HepG2 (cell line): ENCODE measurements at regions not wholly inside any gene's neighbourhood (a gene's known extent, or its start where the extent isn't known, plus 50 kb on each side); places are given as distances from the start of the nearest gene placed in this dataset.

ENCODE experiments used
- FOXK2 ChIP-seq: fragments of 450-650 bp; IDR thresholded peaks from 2 replicates; pipeline ENCODE4 v1.6.1; 2016
- GMEB1 ChIP-seq: sonication (generic); formaldehyde crosslinking; IDR thresholded peaks from 2 replicates; pipeline ENCODE4 v1.5.1; 2020; ENCODE audit warnings: missing genetic modification reagents, mild to moderate bottlenecking, borderline replicate concordance
- GPN1 ChIP-seq: sonication (generic); formaldehyde crosslinking; IDR thresholded peaks from 2 replicates; pipeline ENCODE4 v1.5.1; 2020; ENCODE audit warnings: missing genetic modification reagents, borderline replicate concordance
- HNRNPLL ChIP-seq: fragments of 200-400 bp; formaldehyde crosslinking; IDR thresholded peaks from 2 replicates; pipeline ENCODE4 v1.6.1; 2017; ENCODE audit warnings: mild to moderate bottlenecking, low read depth, low read length; ENCODE audit not compliant: poor library complexity, severe bottlenecking
- HOMEZ ChIP-seq: IDR thresholded peaks from 2 replicates; pipeline ENCODE4 v1.6.1; 2016; ENCODE audit warnings: low read depth
- HOXD1 ChIP-seq: sonication (generic); formaldehyde crosslinking; IDR thresholded peaks from 2 replicates; pipeline ENCODE4 v1.5.0; 2020; ENCODE audit warnings: missing genetic modification reagents
- ISX ChIP-seq: sonication (generic); formaldehyde crosslinking; conservative IDR thresholded peaks from 2 replicates; pipeline ENCODE4 v1.5.0; 2020; ENCODE audit warnings: missing genetic modification reagents
- JUND ChIP-seq: sonication (generic); formaldehyde crosslinking; IDR thresholded peaks from 2 replicates; pipeline ENCODE4 v1.8.0; 2022; ENCODE audit warnings: mild to moderate bottlenecking, missing genetic modification reagents
- MTA1 ChIP-seq: sonication (generic); formaldehyde crosslinking; IDR thresholded peaks from 2 replicates; pipeline ENCODE4 v1.4.0; 2020; ENCODE audit warnings: missing genetic modification reagents, mild to moderate bottlenecking, borderline replicate concordance
- NFKBIZ ChIP-seq: IDR thresholded peaks from 2 replicates; pipeline ENCODE4 v1.6.1; 2018; ENCODE audit warnings: missing genetic modification reagents, missing compliant biosample characterization
- SIX4 ChIP-seq: sonication (generic); formaldehyde crosslinking; IDR thresholded peaks from 2 replicates; pipeline ENCODE4 v1.4.0; 2020; ENCODE audit warnings: missing genetic modification reagents
- THYN1 ChIP-seq: sonication (generic); formaldehyde crosslinking; IDR thresholded peaks from 2 replicates; pipeline ENCODE4 v1.8.1; 2023; ENCODE audit warnings: low read depth, mild to moderate bottlenecking, moderate library complexity, missing genetic modification reagents, borderline replicate concordance
- TOE1 ChIP-seq: sonication (generic); formaldehyde crosslinking; IDR thresholded peaks from 2 replicates; pipeline ENCODE4 v1.4.0; 2020; ENCODE audit warnings: mild to moderate bottlenecking, missing genetic modification reagents
- ZBTB2 ChIP-seq: sonication (generic); formaldehyde crosslinking; IDR thresholded peaks from 2 replicates; pipeline ENCODE4 v1.8.0; 2022; ENCODE audit warnings: low read depth, missing genetic modification reagents
- ZBTB21 ChIP-seq: sonication (generic); formaldehyde crosslinking; IDR thresholded peaks from 2 replicates; pipeline ENCODE4 v1.4.0; 2020; ENCODE audit warnings: missing genetic modification reagents
- ZFP1 ChIP-seq: IDR thresholded peaks from 2 replicates; pipeline ENCODE4 v1.6.1; 2016
- ZFP82 ChIP-seq: sonication (generic); formaldehyde crosslinking; IDR thresholded peaks from 2 replicates; pipeline ENCODE4 v1.5.1; 2020; ENCODE audit warnings: mild to moderate bottlenecking, missing genetic modification reagents, borderline replicate concordance
- ZNF253 ChIP-seq: sonication (generic); formaldehyde crosslinking; IDR thresholded peaks from 2 replicates; pipeline ENCODE4 v1.8.0; 2022; ENCODE audit warnings: mild to moderate bottlenecking, missing genetic modification reagents, borderline replicate concordance
- ZNF570 ChIP-seq: sonication (generic); formaldehyde crosslinking; IDR thresholded peaks from 2 replicates; pipeline ENCODE4 v1.4.0; 2020; ENCODE audit warnings: mild to moderate bottlenecking, missing genetic modification reagents, borderline replicate concordance
- TF ChIP-seq, protein P1 (sequence below): sonication (generic); formaldehyde crosslinking; IDR thresholded peaks from 2 replicates; pipeline ENCODE4 v1.4.0; 2020; ENCODE audit warnings: missing genetic modification reagents, borderline replicate concordance

- TF ChIP-seq NFKBIZ (CRISPR knock-in tag) (no peak; the same call in none of the 2 replicates), ISX (no peak), ZFP1 (CRISPR knock-in tag) (peak; percentile 51; the same call in 1 of the 2 replicates), THYN1 (CRISPR knock-in tag) (no peak), HOXD1 (CRISPR knock-in tag) (no peak), SIX4 (CRISPR knock-in tag) (peak; percentile 82), MTA1 (CRISPR knock-in tag) (0 out of 2 replicates have a peak, but pooled peaks have one; percentile 18), ZFP82 (CRISPR knock-in tag) (no peak), GMEB1 (CRISPR knock-in tag) (peak; percentile 18; the same call in 1 of the 2 replicates), FOXK2 (no peak), HNRNPLL (no peak), JUND (peak; percentile 97), ZNF253 (no peak), ZBTB21 (CRISPR knock-in tag) (no peak; the same call in 1 of the 2 replicates), ZNF570 (no peak), ZBTB2 (CRISPR knock-in tag) (no peak), HOMEZ (CRISPR knock-in tag) (peak; percentile 83; the same call in 1 of the 2 replicates), TOE1 (no peak; the same call in 1 of the 2 replicates), GPN1 (CRISPR knock-in tag) (no peak)
- TF ChIP-seq, protein P1, sequence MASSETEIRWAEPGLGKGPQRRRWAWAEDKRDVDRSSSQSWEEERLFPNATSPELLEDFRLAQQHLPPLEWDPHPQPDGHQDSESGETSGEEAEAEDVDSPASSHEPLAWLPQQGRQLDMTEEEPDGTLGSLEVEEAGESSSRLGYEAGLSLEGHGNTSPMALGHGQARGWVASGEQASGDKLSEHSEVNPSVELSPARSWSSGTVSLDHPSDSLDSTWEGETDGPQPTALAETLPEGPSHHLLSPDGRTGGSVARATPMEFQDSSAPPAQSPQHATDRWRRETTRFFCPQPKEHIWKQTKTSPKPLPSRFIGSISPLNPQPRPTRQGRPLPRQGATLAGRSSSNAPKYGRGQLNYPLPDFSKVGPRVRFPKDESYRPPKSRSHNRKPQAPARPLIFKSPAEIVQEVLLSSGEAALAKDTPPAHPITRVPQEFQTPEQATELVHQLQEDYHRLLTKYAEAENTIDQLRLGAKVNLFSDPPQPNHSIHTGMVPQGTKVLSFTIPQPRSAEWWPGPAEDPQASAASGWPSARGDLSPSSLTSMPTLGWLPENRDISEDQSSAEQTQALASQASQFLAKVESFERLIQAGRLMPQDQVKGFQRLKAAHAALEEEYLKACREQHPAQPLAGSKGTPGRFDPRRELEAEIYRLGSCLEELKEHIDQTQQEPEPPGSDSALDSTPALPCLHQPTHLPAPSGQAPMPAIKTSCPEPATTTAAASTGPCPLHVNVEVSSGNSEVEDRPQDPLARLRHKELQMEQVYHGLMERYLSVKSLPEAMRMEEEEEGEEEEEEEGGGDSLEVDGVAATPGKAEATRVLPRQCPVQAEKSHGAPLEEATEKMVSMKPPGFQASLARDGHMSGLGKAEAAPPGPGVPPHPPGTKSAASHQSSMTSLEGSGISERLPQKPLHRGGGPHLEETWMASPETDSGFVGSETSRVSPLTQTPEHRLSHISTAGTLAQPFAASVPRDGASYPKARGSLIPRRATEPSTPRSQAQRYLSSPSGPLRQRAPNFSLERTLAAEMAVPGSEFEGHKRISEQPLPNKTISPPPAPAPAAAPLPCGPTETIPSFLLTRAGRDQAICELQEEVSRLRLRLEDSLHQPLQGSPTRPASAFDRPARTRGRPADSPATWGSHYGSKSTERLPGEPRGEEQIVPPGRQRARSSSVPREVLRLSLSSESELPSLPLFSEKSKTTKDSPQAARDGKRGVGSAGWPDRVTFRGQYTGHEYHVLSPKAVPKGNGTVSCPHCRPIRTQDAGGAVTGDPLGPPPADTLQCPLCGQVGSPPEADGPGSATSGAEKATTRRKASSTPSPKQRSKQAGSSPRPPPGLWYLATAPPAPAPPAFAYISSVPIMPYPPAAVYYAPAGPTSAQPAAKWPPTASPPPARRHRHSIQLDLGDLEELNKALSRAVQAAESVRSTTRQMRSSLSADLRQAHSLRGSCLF (CRISPR knock-in tag): no peak
These were observed 151.3 kb upstream of the LPP start (continued) for GRCh38 chr3:188002626-188003138.
